Stimulated activated CD8-positive, alpha-beta memory T cell treated with anti-CD3 and anti-CD28 coated beads, Interleukin-2, amount 100 ng/mL, for 48 hours (primary cell): ENCODE measurements at regions not wholly inside any gene's neighbourhood (a gene's known extent, or its start where the extent isn't known, plus 50 kb on each side); places are given as distances from the start of the nearest gene placed in this dataset.
"Not testable (repeated sequence)": the region's sequence is repeated elsewhere in the genome, so short reads cannot be mapped to it uniquely, and the experiment has no call there.

Experiments used
- DNase-seq, 2 donors: peaks; one replicate each; pipeline ENCODE4 v3.0.0-alpha.2; 2020; ENCODE audit warnings: low read depth in 2 of 2

DNA sequence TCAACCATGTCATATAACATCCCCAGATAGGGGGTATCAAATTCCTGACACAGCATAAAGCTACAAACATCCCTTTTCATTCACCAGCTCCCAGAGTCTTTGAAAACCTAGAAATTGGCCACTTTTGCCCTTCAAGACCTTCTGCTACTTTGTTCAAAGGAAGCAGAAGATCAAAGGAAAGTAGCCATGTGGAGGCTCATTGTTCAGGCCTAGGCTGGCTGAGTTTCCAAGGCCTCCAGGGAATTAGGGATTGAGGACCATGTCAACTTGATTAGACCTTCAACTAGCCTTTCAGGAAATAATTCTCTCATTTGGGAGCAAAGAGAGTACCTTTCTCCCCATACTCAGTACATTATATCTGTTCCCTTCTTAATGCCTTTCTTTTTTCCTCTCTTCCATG is 66.8 kb upstream of the ATXN3L start:
- DNase-seq: no peak

DNA sequence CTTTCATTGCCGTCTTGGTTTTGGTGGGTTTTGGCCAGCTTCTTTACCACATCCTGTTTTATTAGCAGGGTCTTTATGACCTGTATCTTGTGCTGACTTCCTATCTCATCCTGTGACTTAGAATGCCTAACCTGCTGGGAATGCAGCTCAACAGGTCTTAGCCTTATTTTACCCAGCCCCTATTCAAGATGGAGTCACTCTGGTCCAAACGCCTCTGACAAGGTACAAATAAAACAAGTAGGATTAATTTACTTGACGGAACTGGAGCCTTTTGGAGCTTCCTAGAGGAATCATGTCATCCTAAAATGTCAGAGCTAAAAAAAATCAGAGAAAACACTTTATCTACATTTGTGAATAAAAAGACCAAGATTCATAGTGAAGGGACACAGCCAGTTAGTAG is 66.2 kb upstream of the ATXN3L start:
- no peak for DNase-seq

DNA sequence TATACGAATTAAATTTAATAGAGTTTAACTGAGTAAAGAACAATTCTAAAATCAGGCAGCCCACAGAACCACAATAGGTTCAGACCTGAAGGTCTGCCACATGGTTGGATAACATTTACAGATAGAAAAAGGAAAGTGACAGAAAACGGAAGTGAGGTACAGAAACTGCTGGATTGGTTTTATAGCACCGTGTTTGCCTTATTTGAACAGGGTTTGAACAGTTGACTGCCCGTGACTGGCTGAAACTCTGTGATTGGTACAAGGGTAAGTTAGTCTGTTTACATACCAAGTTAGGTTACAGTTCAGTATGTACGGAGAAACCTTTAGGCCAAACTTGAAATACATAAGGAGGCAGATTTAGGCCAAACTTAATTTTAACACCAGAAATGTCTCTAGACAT is 64.1 kb upstream of the ATXN3L start:
- no peak for DNase-seq

DNA sequence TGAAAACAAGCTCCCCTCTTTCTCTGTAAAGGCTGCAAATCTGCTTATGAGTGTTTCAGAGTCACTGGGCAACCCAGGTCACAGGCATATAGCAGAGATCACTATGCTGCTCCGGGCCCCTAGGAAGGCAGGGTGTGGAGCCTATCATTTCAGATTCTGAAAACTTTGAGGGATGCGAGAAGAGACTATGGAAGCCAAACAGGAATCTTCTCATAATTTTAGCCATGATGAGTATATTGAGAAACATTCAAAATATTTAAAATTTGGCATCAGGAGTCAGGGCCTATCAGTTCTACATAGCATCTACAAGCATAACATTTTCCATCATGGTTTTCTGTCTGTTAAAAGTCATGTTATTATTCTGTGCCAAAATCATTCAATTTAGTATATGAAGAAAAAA is 61.7 kb upstream of the ATXN3L start:
- DNase-seq: no peak

DNA sequence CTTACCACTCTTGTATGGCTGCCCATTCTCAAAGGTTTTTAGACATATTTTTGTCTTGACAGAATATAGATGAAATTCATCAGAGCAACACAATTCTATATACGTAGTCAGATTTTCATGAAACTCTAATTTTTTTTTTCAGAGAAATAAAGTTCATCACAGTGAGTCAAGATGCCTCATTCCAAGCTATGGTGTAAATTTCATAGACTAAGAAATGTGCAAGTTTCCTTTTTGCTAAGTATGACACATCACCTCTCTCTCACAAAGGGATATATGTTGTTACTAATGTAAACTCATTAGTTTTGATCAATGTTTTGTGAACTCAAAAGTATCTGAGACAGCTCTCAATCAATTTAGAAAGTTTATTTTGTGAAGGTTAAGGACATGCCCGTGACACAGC is 60.4 kb upstream of the ATXN3L start:
- no peak for DNase-seq

DNA sequence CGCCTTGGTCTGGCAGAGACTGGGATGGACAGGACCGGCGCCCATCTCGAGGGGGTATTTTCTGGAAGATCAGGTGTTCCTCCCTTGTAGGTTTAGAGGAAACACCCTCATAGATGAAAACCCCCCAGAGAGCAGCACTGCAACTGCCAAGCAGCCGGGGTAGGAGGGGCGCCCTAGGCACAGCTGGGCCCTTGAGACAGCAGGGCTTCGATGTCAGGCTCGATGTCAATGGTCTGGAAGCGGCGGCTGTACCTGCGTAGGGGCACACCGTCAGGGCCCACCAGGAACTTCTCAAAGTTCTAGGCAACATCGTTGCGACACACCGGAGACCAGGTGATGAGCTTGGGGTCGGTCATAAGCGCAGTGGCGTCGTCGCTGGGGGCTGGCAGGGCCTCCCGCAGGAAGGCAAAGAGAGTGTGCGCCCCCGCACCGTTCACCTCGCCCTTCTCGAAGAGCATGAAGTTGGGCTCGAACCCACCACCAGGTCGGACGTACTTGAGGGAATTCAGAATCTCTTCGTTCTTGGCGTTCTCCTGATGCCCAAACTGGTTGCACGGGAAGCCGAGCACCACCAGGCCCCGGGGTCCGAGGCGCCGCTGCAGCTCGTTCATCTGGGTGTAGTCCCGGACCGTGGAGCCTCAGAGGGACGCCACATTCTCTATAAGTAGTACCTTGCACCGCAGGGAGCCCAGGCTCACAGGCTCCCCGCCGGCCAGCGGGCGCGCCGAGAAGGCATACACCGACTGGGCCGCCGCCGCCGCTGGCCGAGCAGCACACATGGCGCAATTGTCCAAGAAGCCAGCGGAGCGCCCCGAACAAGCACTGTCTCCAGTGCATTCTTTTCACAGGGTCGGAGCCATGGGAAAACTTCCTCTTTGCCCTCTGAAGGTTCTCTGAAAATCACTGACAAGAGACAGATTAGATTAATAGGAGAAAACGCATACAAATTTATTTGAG is 59.0 kb upstream of the ATXN3L start:
- not testable (repeated sequence) for DNase-seq

DNA sequence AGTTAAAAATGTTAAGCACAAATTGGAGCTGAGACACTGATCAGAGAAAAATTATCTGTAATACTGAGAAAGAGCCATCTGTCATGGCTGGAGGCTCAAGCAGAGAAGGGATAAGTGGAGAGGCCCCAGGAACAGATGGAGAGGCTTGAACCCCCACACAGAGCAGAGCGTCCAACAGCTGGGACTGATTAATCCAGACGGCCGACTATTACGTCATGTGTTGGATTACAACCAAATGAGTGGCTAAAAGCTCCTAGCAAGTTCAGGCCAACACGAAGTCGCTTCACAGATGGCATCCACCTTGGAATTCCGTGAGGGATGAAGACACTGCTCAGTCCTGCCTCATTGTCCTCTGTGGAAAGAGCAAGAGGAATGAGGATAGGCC is 57.7 kb upstream of the ATXN3L start:
- no peak for DNase-seq

DNA sequence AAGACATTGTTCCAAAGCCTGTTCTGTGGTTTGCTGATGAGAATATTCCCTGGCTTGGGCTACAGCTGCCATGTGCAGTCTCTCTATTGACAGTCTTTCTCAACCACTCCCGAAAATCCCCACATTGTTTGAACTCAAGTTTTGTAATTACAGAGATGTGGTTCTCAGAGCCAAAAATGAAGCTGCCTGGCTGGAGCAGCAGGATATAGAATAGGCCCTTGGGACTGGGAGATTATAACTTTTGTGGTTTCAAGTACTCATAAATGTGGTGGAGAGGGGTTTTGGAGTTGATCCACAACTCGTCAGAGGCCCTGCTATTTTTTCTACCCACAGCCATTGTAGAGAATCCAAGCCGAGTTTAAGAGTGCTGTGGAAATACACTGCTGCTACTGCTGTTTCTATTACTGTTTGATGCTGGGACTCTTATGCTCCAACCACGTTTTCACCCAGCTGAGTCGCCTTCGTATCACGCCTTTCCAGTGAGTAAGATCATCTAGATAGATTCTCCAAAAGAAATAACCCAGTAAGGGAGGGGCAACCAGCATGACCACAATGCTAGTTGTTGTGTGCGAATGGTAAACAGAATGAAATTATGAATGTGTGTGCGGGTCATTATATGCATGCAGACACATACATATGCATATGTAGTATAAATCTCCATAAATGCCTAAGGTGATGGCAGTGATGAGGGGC is 57.1 kb upstream of the ATXN3L start:
- DNase-seq: no peak

DNA sequence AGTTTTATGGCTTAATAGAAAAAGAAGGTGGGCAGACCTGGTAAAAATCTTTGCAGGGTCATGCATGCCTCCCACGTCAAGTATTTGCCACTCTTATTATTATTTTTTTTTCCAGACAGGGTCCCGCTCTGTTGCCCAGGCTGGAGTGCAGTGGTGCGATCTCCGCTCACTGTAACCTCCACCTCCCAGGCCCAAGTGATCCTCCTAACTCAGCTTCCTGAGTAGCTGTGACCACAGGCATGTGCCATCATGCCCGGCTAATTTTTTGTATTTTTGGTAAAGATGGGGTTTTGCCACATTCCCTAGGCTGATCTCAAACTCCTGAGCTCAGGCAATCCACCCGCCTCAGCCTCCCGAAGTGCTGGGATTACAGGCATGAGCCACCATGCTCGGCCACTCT is 55.7 kb upstream of the ATXN3L start:
- not testable (repeated sequence) for DNase-seq

DNA sequence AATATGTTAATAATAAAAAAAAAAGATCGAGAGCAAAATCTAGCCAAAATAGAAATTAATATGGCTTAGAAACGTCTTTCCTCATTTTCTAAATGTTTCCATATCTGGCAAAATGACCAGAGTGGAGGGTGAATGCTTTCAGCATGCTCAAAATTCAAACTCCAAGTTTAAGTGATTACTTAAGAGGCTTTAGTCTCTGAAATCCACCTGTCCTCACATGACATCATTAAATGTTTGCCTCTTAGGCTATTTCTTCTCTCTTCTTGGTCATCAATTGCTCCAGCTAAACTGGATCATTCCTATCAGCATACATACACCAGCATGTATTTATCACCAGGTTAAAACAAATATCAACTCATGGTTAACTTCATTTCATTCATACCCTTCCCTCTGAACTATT is 54.5 kb upstream of the ATXN3L start:
- DNase-seq: no peak

DNA sequence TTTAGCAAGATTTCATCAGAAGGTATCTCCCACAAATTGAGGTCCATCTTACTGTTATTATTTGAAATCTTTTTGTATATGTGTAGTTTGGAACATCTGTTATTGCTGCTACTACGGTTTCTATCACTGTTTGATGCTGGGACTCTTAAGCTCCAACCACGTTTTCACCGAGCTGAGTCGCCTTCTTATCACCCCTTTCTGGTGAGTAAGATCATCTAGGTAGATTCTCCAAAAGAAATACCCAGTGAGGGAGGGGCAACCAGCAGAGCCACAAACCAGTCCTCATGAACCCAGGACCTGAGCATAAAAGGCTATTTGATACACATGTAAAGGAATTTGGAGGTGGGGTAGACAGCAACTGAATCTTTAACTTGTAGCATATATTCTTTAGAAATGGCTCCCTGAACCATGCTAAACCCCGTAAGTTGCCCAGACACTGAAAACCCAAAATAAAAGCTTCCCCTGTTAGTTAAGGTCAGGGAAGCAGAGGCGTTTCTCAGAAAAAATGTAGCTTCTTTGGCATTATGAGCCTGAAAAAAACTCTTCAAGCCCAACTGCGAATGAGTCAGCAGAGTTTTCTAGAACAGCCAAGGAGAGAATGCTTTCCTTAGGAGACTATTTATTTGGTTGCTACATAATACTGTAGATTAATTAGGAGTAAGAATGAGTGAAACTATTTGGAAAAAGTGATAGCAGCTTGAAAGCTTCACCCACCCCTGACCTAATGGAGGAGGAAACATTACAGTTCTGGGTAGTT is 53.8 kb upstream of the ATXN3L start:
- no peak for DNase-seq

DNA sequence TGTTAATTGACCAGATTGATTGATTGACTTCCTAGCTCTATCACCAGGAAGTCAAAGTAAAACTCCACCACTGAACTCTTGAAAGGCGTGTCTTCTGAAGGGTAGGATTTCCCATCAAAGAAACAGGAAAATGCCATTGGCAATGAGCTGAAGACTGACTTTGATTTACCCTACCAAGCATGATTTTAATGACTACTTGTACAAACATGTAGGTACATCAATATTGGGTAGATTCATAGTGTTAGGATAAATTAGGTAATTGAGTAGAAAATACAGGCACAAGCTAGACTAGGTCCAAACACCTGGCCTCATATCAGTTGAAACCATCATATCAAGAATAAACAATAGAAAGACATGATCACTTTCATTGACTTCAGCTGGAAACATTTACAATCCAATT is 53.2 kb upstream of the ATXN3L start:
- no peak for DNase-seq

DNA sequence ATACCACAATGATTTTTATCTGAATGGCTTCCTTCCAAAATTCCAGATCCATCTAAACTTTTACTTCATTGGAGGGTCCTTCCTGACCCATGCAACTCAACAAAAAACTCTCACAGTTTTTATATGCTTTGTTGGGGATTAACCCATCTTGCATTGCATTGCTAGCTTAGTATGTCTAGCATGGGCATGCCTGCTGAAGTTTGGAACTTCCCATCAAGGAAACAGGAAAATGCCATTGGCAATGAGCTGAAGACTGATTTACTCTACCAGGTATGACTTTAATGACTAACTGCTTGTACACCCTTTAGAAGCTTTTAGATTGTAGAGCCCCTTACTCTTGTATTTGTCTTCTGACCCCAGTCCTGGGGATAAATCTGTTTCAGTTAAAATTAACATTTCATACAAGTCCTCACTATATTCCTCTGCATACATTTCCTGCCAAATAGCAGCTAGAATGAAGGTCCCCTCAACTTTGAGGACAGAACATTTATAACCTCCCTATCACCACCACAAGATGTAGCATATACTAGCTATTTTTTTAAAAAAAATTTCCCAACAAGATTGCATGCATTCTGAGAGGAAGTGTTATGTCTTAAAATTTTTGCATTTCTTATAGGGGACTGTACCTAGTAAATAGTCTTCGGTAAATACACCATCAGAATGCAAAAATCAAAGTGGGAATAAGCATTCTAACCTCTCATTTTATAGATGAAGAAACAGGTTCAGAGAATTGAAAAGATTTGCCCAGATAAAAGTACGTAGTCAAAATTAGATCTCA is 52.5 kb upstream of the ATXN3L start:
- no peak for DNase-seq

DNA sequence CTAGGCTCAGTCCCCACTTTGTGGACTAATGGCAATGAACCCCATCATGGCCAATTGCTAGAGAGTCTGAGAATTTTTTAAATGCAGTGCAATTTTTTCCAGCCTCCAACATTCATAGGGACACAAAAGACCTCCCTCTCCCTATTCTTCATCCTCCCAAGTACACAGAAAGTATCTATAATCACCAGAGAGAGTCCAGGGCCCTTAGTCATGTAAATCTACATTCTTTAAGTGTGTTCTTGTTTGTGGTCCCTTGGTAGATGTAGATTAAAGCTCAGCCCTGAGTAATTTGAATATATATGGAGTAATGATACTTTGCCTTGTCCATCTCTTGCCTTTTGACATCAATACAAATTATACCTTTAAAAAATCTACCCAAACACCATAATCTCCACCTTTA is 51.3 kb upstream of the ATXN3L start:
- DNase-seq: no peak

DNA sequence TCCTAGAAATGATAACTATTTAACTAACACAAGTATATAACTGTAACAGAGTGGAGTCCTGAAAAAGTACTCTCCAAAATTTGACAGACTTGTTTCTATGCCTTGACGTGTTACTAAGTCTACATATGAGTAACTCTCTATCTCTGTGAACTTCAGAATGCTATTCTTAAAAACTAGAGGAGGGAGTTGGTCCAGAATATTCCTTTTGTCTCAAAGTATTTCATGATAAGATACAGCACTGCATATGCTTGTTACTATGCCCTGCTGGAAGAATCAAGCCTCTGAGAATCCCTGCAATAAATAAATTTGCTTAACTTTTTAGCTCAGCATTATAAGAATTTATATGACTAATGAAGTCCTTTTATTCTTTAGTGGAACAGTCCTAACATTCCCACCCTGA is 50.9 kb upstream of the ATXN3L start:
- no peak for DNase-seq
